Transverse colon (tissue), 4 donors: ENCODE measurements at regions not wholly inside any gene's neighbourhood (a gene's known extent, or its start where the extent isn't known, plus 50 kb on each side); places are given as distances from the start of the nearest gene placed in this dataset.

Source experiments
- CTCF ChIP-seq, 5 experiments: fragments of 200-600 bp in 3 of 5; fragments of 450-650 bp in 2 of 5; sonication (generic) in 3 of 5; IDR thresholded peaks; 1 replicate in 2 of 5; 2 replicates in 3 of 5; pipeline ENCODE4 v1.5.1; 2016 to 2017; ENCODE audit warnings: antibody characterized with exemption in 5 of 5, inconsistent platforms in 3 of 5, mild to moderate bottlenecking in 2 of 5, moderate library complexity in 1 of 5
- POLR2A ChIP-seq: fragments of 450-650 bp; IDR thresholded peaks from one replicate; pipeline ENCODE4 v1.6.1; 2016; ENCODE audit warnings: antibody characterized with exemption, mild to moderate bottlenecking, moderate library complexity
- POLR2AphosphoS5 ChIP-seq, 3 donors: sonication (generic); formaldehyde crosslinking; IDR thresholded peaks; one replicate each; pipeline ENCODE4 v1.6.1; 2016; ENCODE audit warnings: antibody characterized with exemption in 3 of 3

- TF ChIP-seq CTCF (IDR thresholded peaks at IDR 0.05) (no peak), POLR2AphosphoS5 (IDR thresholded peaks at IDR 0.05) (no peak), POLR2A (no peak)
Measured at GRCh38 chr9:30771163-30771708, 1613.2 kb upstream of the ACO1 start.
